ENCODE measurements at regions not wholly inside any gene's neighbourhood (a gene's known extent, or its start where the extent isn't known, plus 50 kb on each side); places are given as distances from the start of the nearest gene placed in this dataset.
"Not testable (repeated sequence)": the region's sequence is repeated elsewhere in the genome, so short reads cannot be mapped to it uniquely, and the experiment has no call there.

GRCh38 chr10:47646686-47647273 lies 116.6 kb downstream of the SYT15B start:
- H3K27me3 ChIP-seq (ENCODE audit: control insufficient read depth in 3 of 3, insufficient read depth in 3 of 3, low read length in 3 of 3); H3K9me3 ChIP-seq (ENCODE audit: control insufficient read depth in 3 of 3, low read length in 3 of 3); H3K27ac ChIP-seq (ENCODE audit: low read depth, low read length); H3K4me3 ChIP-seq (ENCODE audit: low read length in 3 of 3); H3K36me3 ChIP-seq (ENCODE audit: control insufficient read depth in 3 of 3, insufficient read depth in 3 of 3, low read length in 3 of 3); H3K9ac ChIP-seq (ENCODE audit: low read depth in 1 of 3, low read length in 3 of 3); H3K4me1 ChIP-seq (ENCODE audit: control insufficient read depth in 3 of 3, insufficient read depth in 3 of 3, low read length in 3 of 3): not testable (repeated sequence)

- H3K27me3 ChIP-seq (ENCODE audit: control insufficient read depth in 3 of 3, insufficient read depth in 3 of 3, low read length in 3 of 3); H3K9ac ChIP-seq (ENCODE audit: low read depth in 1 of 3, low read length in 3 of 3); H3K4me1 ChIP-seq (ENCODE audit: control insufficient read depth in 3 of 3, insufficient read depth in 3 of 3, low read length in 3 of 3); H3K4me3 ChIP-seq (ENCODE audit: low read length in 3 of 3); H3K9me3 ChIP-seq (ENCODE audit: control insufficient read depth in 3 of 3, low read length in 3 of 3); H3K36me3 ChIP-seq (ENCODE audit: control insufficient read depth in 3 of 3, insufficient read depth in 3 of 3, low read length in 3 of 3); H3K27ac ChIP-seq (ENCODE audit: low read depth, low read length): not testable (repeated sequence)
These were observed 103.5 kb upstream of the AGAP9 start for GRCh38 chr10:47626975-47627374.

GRCh38 chr10:47622719-47623118 lies 99.3 kb upstream of the AGAP9 start:
- not testable (repeated sequence) for H3K4me3 ChIP-seq (ENCODE audit: low read length in 3 of 3); H3K27me3 ChIP-seq (ENCODE audit: control insufficient read depth in 3 of 3, insufficient read depth in 3 of 3, low read length in 3 of 3); H3K27ac ChIP-seq (ENCODE audit: low read depth, low read length); H3K9ac ChIP-seq (ENCODE audit: low read depth in 1 of 3, low read length in 3 of 3); H3K36me3 ChIP-seq (ENCODE audit: control insufficient read depth in 3 of 3, insufficient read depth in 3 of 3, low read length in 3 of 3); H3K4me1 ChIP-seq (ENCODE audit: control insufficient read depth in 3 of 3, insufficient read depth in 3 of 3, low read length in 3 of 3); H3K9me3 ChIP-seq (ENCODE audit: control insufficient read depth in 3 of 3, low read length in 3 of 3)

GRCh38 chr10:47619300-47620012 lies 96.0 kb upstream of the AGAP9 start:
- not testable (repeated sequence) for H3K9me3 ChIP-seq (ENCODE audit: control insufficient read depth in 3 of 3, low read length in 3 of 3); H3K9ac ChIP-seq (ENCODE audit: low read depth in 1 of 3, low read length in 3 of 3); H3K27ac ChIP-seq (ENCODE audit: low read depth, low read length); H3K4me3 ChIP-seq (ENCODE audit: low read length in 3 of 3); H3K27me3 ChIP-seq (ENCODE audit: control insufficient read depth in 3 of 3, insufficient read depth in 3 of 3, low read length in 3 of 3); H3K4me1 ChIP-seq (ENCODE audit: control insufficient read depth in 3 of 3, insufficient read depth in 3 of 3, low read length in 3 of 3); H3K36me3 ChIP-seq (ENCODE audit: control insufficient read depth in 3 of 3, insufficient read depth in 3 of 3, low read length in 3 of 3)

GRCh38 chr10:47609311-47609710 lies 85.9 kb upstream of the AGAP9 start:
- not testable (repeated sequence) for H3K4me1 ChIP-seq (ENCODE audit: control insufficient read depth in 3 of 3, insufficient read depth in 3 of 3, low read length in 3 of 3); H3K27ac ChIP-seq (ENCODE audit: low read depth, low read length); H3K4me3 ChIP-seq (ENCODE audit: low read length in 3 of 3); H3K27me3 ChIP-seq (ENCODE audit: control insufficient read depth in 3 of 3, insufficient read depth in 3 of 3, low read length in 3 of 3); H3K9ac ChIP-seq (ENCODE audit: low read depth in 1 of 3, low read length in 3 of 3); H3K36me3 ChIP-seq (ENCODE audit: control insufficient read depth in 3 of 3, insufficient read depth in 3 of 3, low read length in 3 of 3); H3K9me3 ChIP-seq (ENCODE audit: control insufficient read depth in 3 of 3, low read length in 3 of 3)

- H3K4me3 ChIP-seq (ENCODE audit: low read length in 3 of 3); H3K9me3 ChIP-seq (ENCODE audit: control insufficient read depth in 3 of 3, low read length in 3 of 3); H3K27me3 ChIP-seq (ENCODE audit: control insufficient read depth in 3 of 3, insufficient read depth in 3 of 3, low read length in 3 of 3); H3K27ac ChIP-seq (ENCODE audit: low read depth, low read length); H3K36me3 ChIP-seq (ENCODE audit: control insufficient read depth in 3 of 3, insufficient read depth in 3 of 3, low read length in 3 of 3); H3K9ac ChIP-seq (ENCODE audit: low read depth in 1 of 3, low read length in 3 of 3); H3K4me1 ChIP-seq (ENCODE audit: control insufficient read depth in 3 of 3, insufficient read depth in 3 of 3, low read length in 3 of 3): not testable (repeated sequence)
These were observed 82.6 kb upstream of the AGAP9 start for GRCh38 chr10:47605791-47606773.

GRCh38 chr10:47600604-47601003 lies 77.2 kb upstream of the AGAP9 start:
- not testable (repeated sequence) for H3K4me1 ChIP-seq (ENCODE audit: control insufficient read depth in 3 of 3, insufficient read depth in 3 of 3, low read length in 3 of 3); H3K9me3 ChIP-seq (ENCODE audit: control insufficient read depth in 3 of 3, low read length in 3 of 3); H3K9ac ChIP-seq (ENCODE audit: low read depth in 1 of 3, low read length in 3 of 3); H3K36me3 ChIP-seq (ENCODE audit: control insufficient read depth in 3 of 3, insufficient read depth in 3 of 3, low read length in 3 of 3); H3K27ac ChIP-seq (ENCODE audit: low read depth, low read length); H3K4me3 ChIP-seq (ENCODE audit: low read length in 3 of 3); H3K27me3 ChIP-seq (ENCODE audit: control insufficient read depth in 3 of 3, insufficient read depth in 3 of 3, low read length in 3 of 3)

- H3K36me3 ChIP-seq (ENCODE audit: control insufficient read depth in 3 of 3, insufficient read depth in 3 of 3, low read length in 3 of 3); H3K27ac ChIP-seq (ENCODE audit: low read depth, low read length); H3K4me3 ChIP-seq (ENCODE audit: low read length in 3 of 3); H3K4me1 ChIP-seq (ENCODE audit: control insufficient read depth in 3 of 3, insufficient read depth in 3 of 3, low read length in 3 of 3); H3K9me3 ChIP-seq (ENCODE audit: control insufficient read depth in 3 of 3, low read length in 3 of 3); H3K9ac ChIP-seq (ENCODE audit: low read depth in 1 of 3, low read length in 3 of 3); H3K27me3 ChIP-seq (ENCODE audit: control insufficient read depth in 3 of 3, insufficient read depth in 3 of 3, low read length in 3 of 3): not testable (repeated sequence)
These were observed 76.7 kb upstream of the AGAP9 start for GRCh38 chr10:47600127-47600526.

GRCh38 chr10:47599657-47600056 lies 76.2 kb upstream of the AGAP9 start:
- H3K4me1 ChIP-seq (ENCODE audit: control insufficient read depth in 3 of 3, insufficient read depth in 3 of 3, low read length in 3 of 3); H3K27ac ChIP-seq (ENCODE audit: low read depth, low read length); H3K9ac ChIP-seq (ENCODE audit: low read depth in 1 of 3, low read length in 3 of 3); H3K9me3 ChIP-seq (ENCODE audit: control insufficient read depth in 3 of 3, low read length in 3 of 3); H3K27me3 ChIP-seq (ENCODE audit: control insufficient read depth in 3 of 3, insufficient read depth in 3 of 3, low read length in 3 of 3); H3K36me3 ChIP-seq (ENCODE audit: control insufficient read depth in 3 of 3, insufficient read depth in 3 of 3, low read length in 3 of 3); H3K4me3 ChIP-seq (ENCODE audit: low read length in 3 of 3): not testable (repeated sequence)

- not testable (repeated sequence) for H3K4me3 ChIP-seq (ENCODE audit: low read length in 3 of 3); H3K9ac ChIP-seq (ENCODE audit: low read depth in 1 of 3, low read length in 3 of 3); H3K27me3 ChIP-seq (ENCODE audit: control insufficient read depth in 3 of 3, insufficient read depth in 3 of 3, low read length in 3 of 3); H3K9me3 ChIP-seq (ENCODE audit: control insufficient read depth in 3 of 3, low read length in 3 of 3); H3K27ac ChIP-seq (ENCODE audit: low read depth, low read length); H3K36me3 ChIP-seq (ENCODE audit: control insufficient read depth in 3 of 3, insufficient read depth in 3 of 3, low read length in 3 of 3); H3K4me1 ChIP-seq (ENCODE audit: control insufficient read depth in 3 of 3, insufficient read depth in 3 of 3, low read length in 3 of 3)
These were observed 70.4 kb upstream of the AGAP9 start for GRCh38 chr10:47593805-47594204.
